ENCODE measurements at regions not wholly inside any gene's neighbourhood (a gene's known extent, or its start where the extent isn't known, plus 50 kb on each side); places are given as distances from the start of the nearest gene placed in this dataset.

DNA sequence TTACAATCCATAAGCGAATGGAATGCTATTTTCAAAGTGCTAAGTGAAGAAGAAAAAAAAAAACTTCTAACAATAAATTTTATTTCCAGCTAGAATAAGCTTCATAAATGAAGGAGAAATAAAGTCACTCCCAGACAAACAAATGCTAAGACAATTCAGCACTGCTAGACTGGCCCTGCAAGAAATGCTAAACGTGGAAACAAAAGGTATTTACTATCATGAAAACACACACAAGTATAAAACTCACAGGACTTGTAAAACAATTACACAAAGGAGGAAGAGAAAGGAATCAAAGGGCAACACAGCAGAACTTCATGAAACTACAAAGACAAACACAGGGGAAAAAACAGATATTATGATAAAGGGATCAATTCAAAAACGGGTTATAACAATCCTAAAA is 85.8 kb upstream of the NELL2 start:
- TF ChIP-seq CTCF (IDR thresholded peaks at IDR 0.05; ENCODE audit: extremely low read depth, missing control alignments) = no peak
- DNase-seq (ENCODE audit: low spot score) = no peak

DNA sequence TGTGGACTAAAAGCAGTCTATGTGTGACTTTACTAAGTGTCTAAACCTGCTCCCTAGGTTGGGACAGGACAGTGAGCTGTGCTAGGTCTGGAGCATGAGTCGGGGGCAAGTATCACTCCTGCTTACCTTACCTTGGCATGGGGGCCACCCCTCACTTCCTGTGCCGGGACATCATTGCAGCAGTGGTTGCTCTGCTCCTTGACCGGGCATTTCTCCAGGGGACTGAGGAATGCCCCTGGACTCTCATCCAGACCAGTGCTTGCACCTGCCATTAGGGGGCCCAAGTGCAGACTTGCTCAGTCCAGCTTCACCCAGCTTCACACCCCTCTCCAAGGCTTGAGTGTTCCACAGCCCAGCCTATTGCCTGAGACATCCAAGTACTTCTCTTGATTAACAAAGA is 84.7 kb upstream of the NELL2 start:
- no peak for DNase-seq (ENCODE audit: low spot score)
- no peak for TF ChIP-seq CTCF (IDR thresholded peaks at IDR 0.05; ENCODE audit: extremely low read depth, missing control alignments)

GRCh38 chr12:44960423-44960822 is 84.3 kb upstream of the NELL2 start:
- no peak for DNase-seq (ENCODE audit: low spot score)
- no peak for TF ChIP-seq CTCF (IDR thresholded peaks at IDR 0.05; ENCODE audit: extremely low read depth, missing control alignments)

DNA sequence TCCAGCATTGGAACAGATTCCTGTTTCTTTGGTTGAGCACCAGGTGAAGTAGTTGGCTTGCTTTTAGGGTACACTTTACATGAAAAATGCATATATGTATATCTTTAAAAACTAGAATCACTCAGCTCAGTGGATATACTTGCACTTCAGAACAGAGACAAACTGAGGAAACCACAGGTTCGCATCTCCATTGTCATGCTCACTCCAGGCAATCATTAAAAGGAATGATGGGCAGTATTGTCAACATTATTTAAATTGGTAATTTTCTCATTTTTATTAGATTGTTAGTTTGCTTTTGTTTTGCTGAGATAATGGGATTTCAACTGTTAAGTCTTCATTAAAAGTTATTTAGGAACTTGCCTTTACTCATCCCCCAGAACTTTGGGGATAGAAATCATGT is 71.0 kb upstream of the NELL2 start:
- DNase-seq (ENCODE audit: low spot score) = no peak
- TF ChIP-seq CTCF (IDR thresholded peaks at IDR 0.05; ENCODE audit: extremely low read depth, missing control alignments) = no peak

GRCh38 chr12:44942714-44943113 is 66.6 kb upstream of the NELL2 start:
- no peak for DNase-seq (ENCODE audit: low spot score)

GRCh38 chr12:44930972-44931600 is 55.0 kb upstream of the NELL2 start:
- peak; percentile 17 for DNase-seq (ENCODE audit: low spot score)
- TF ChIP-seq CTCF (IDR thresholded peaks at IDR 0.05; ENCODE audit: extremely low read depth, missing control alignments) = no peak

More at GRCh38 chr12:44942714-44943113, 66.6 kb upstream of the NELL2 start:
- TF ChIP-seq CTCF (IDR thresholded peaks at IDR 0.05; ENCODE audit: extremely low read depth, missing control alignments) = no peak

- no peak for TF ChIP-seq CTCF (IDR thresholded peaks at IDR 0.05; ENCODE audit: extremely low read depth, missing control alignments)
- no peak for DNase-seq (ENCODE audit: low spot score)
Observed at GRCh38 chr12:44929236-44929885, 53.2 kb upstream of the NELL2 start.

All from GM20000 (cell line).